ENCODE measurements at regions not wholly inside any gene's neighbourhood (a gene's known extent, or its start where the extent isn't known, plus 50 kb on each side); places are given as distances from the start of the nearest gene placed in this dataset.
"Not testable (repeated sequence)": the region's sequence is repeated elsewhere in the genome, so short reads cannot be mapped to it uniquely, and the experiment has no call there.

DNA sequence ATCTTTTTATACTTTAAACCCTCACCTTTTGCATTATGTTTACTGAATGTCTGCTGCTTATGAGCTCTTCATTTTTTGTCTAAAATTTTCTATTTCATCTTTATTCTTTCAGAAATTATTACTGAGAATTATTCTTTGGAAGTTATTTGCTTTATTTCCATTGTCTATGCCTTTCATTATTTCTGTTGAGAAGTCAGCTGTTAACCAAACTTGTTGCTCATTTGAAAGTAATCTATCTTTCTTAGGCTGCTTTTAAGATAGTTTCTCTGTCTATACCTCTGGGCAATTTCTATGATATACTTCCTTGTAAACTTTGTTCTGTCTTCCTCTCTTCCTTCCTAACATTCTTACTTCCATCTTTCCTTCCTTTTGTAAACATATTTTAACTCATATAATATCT lies 1165.9 kb upstream of the CELF2 start:
- Histone ChIP-seq H3K27me3 (ENCODE audit: insufficient read depth, low read length) (no peaks in the 10 kb centered on the region), H3K4me3 (ENCODE audit: low read depth, low read length) (no peak overlapping the region), H3K79me2 (ENCODE audit: control insufficient read depth, insufficient read depth, low read length, unreplicated experiment) (no peaks in the 10 kb centered on the region), H3K27ac (ENCODE audit: low read depth, low read length) (no peak overlapping the region), H3K36me3 (ENCODE audit: insufficient read depth, low read length) (no peaks in the 10 kb centered on the region), H3K4me1 (ENCODE audit: control insufficient read depth, insufficient read depth, low read length, unreplicated experiment) (no peaks in the 10 kb centered on the region), H2AFZ (ENCODE audit: low read length, unreplicated experiment) (no peak overlapping the region)

- H3K36me3 ChIP-seq (ENCODE audit: insufficient read depth, low read length): no peaks in the 10 kb centered on the region
- H3K4me3 ChIP-seq (ENCODE audit: low read depth, low read length): no peak overlapping the region
- no peak overlapping the region for H2AFZ ChIP-seq (ENCODE audit: low read length, unreplicated experiment)
- H3K27me3 ChIP-seq (ENCODE audit: insufficient read depth, low read length): no peaks in the 10 kb centered on the region
- no peaks in the 10 kb centered on the region for H3K4me1 ChIP-seq (ENCODE audit: control insufficient read depth, insufficient read depth, low read length, unreplicated experiment)
- H3K27ac ChIP-seq (ENCODE audit: low read depth, low read length): no peak overlapping the region
- no peaks in the 10 kb centered on the region for H3K79me2 ChIP-seq (ENCODE audit: control insufficient read depth, insufficient read depth, low read length, unreplicated experiment)
Measured at GRCh38 chr10:9853405-9854355, 1164.0 kb upstream of the CELF2 start.

DNA sequence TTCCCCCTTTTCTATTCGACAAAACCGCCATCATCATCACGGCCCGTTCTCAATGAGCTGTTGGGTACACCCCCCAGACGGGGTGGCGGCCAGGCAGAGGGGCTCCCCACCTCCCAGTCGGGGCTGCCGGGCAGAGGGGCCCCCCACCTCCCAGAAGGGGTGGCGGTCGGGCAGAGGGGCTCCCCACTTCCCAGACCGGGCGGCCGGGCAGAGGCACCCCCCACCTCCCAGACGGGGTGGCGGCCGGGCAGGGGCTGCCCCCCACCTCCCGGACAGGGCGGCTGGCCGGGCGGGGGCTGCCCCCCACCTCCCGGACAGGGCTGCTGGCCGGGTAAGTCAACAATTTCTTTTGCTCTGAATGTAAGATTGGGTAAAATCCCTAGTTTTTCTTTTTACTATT lies 1162.2 kb upstream of the CELF2 start:
- H2AFZ ChIP-seq (ENCODE audit: low read length, unreplicated experiment); H3K4me1 ChIP-seq (ENCODE audit: control insufficient read depth, insufficient read depth, low read length, unreplicated experiment); H3K79me2 ChIP-seq (ENCODE audit: control insufficient read depth, insufficient read depth, low read length, unreplicated experiment); H3K27ac ChIP-seq (ENCODE audit: low read depth, low read length); H3K36me3 ChIP-seq (ENCODE audit: insufficient read depth, low read length); H3K4me3 ChIP-seq (ENCODE audit: low read depth, low read length); H3K27me3 ChIP-seq (ENCODE audit: insufficient read depth, low read length): not testable (repeated sequence)

DNA sequence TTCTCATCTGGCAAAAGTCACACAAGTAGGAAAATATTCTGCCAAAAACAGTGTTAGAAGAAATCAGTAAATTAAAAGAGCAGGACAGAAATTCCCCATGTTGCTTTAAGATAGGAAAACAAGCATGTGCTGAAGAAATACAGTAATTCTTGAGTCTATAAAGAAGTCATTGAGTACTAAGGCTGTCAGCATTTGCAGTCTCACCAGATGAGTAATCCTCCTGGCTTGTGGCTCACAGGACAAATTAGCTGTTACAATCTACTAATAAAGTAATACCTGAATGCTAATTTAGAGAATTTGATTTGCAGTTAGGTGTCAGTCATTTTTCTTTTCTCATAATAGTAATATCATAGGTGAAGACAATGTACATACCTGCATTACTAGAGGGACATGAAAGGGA lies 1158.9 kb upstream of the CELF2 start:
- Histone ChIP-seq H3K27ac (ENCODE audit: low read depth, low read length) (no peak overlapping the region), H3K4me1 (ENCODE audit: control insufficient read depth, insufficient read depth, low read length, unreplicated experiment) (peaks cover 3% of the 10 kb centered on the region), H3K4me3 (ENCODE audit: low read depth, low read length) (no peak overlapping the region), H2AFZ (ENCODE audit: low read length, unreplicated experiment) (no peak overlapping the region), H3K79me2 (ENCODE audit: control insufficient read depth, insufficient read depth, low read length, unreplicated experiment) (no peaks in the 10 kb centered on the region), H3K36me3 (ENCODE audit: insufficient read depth, low read length) (no peaks in the 10 kb centered on the region), H3K27me3 (ENCODE audit: insufficient read depth, low read length) (no peaks in the 10 kb centered on the region)

GRCh38 chr10:9860045-9860444 lies 1157.6 kb upstream of the CELF2 start:
- Histone ChIP-seq H3K79me2 (ENCODE audit: control insufficient read depth, insufficient read depth, low read length, unreplicated experiment) (no peaks in the 10 kb centered on the region), H3K4me1 (ENCODE audit: control insufficient read depth, insufficient read depth, low read length, unreplicated experiment) (peaks cover 3% of the 10 kb centered on the region), H3K4me3 (ENCODE audit: low read depth, low read length) (no peak overlapping the region), H2AFZ (ENCODE audit: low read length, unreplicated experiment) (no peak overlapping the region), H3K27me3 (ENCODE audit: insufficient read depth, low read length) (no peaks in the 10 kb centered on the region), H3K36me3 (ENCODE audit: insufficient read depth, low read length) (no peaks in the 10 kb centered on the region), H3K27ac (ENCODE audit: low read depth, low read length) (no peak overlapping the region)

DNA sequence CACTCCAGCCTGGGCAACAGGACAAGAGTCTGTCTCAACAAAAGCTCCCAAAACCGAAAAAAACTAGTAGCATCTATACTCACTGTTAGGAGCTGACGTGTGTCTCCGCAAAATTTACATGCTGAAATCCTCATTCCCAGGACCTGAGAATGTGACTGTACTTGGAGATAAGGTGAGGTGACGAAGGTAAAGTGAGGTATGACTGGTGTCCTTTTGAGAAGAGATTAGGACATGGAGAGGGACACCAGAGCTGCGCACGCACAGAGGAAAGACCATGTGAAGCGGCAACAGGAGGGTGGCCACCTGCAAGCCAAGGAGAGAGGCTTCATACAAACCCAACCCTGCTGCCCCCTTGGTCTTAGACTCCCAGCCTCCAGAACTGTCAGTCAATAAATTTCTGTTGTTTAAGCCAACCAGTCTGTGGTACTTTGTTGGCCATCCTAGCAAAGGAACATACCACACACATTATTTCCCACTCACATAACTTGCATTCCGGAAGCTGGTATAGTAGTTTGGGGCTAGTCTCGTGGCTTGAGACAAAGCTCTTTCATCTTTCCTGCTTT lies 1154.0 kb upstream of the CELF2 start:
- no peak overlapping the region for H2AFZ ChIP-seq (ENCODE audit: low read length, unreplicated experiment)
- H3K4me3 ChIP-seq (ENCODE audit: low read depth, low read length): no peak overlapping the region
- no peaks in the 10 kb centered on the region for H3K27me3 ChIP-seq (ENCODE audit: insufficient read depth, low read length)
- peaks cover 3% of the 10 kb centered on the region for H3K4me1 ChIP-seq (ENCODE audit: control insufficient read depth, insufficient read depth, low read length, unreplicated experiment)
- no peaks in the 10 kb centered on the region for H3K36me3 ChIP-seq (ENCODE audit: insufficient read depth, low read length)
- H3K27ac ChIP-seq (ENCODE audit: low read depth, low read length): no peak overlapping the region
- no peaks in the 10 kb centered on the region for H3K79me2 ChIP-seq (ENCODE audit: control insufficient read depth, insufficient read depth, low read length, unreplicated experiment)

- Histone ChIP-seq H3K27me3 (ENCODE audit: insufficient read depth, low read length) (no peaks in the 10 kb centered on the region), H2AFZ (ENCODE audit: low read length, unreplicated experiment) (no peak overlapping the region), H3K79me2 (ENCODE audit: control insufficient read depth, insufficient read depth, low read length, unreplicated experiment) (no peaks in the 10 kb centered on the region), H3K36me3 (ENCODE audit: insufficient read depth, low read length) (no peaks in the 10 kb centered on the region), H3K27ac (ENCODE audit: low read depth, low read length) (no peak overlapping the region), H3K4me1 (ENCODE audit: control insufficient read depth, insufficient read depth, low read length, unreplicated experiment) (no peaks in the 10 kb centered on the region), H3K4me3 (ENCODE audit: low read depth, low read length) (no peak overlapping the region)
Measured at GRCh38 chr10:9868499-9868898, 1149.2 kb upstream of the CELF2 start.

DNA sequence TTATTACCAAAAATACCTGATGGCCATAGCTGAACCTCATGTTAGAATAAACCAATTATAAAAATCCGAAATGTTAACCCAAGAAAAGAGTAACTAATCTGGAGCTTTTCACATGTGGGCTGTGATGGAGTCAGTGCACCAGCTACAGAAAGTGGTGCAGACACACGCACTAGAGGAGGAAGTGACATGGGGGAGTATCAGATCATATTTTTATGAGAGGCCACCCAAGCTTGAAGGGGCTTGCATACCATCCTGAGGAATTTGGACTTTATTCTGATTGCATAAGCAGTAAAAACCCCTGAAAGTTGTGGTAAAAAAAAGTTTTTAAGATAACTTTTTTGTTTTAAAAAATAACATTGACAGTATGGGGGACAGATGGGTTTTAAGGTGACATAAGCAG lies 1148.5 kb upstream of the CELF2 start:
- Histone ChIP-seq H2AFZ (ENCODE audit: low read length, unreplicated experiment) (no peak overlapping the region), H3K27ac (ENCODE audit: low read depth, low read length) (no peak overlapping the region), H3K4me3 (ENCODE audit: low read depth, low read length) (no peak overlapping the region)

GRCh38 chr10:9869606-9870176 lies 1148.0 kb upstream of the CELF2 start:
- Histone ChIP-seq H3K4me1 (ENCODE audit: control insufficient read depth, insufficient read depth, low read length, unreplicated experiment) (no peaks in the 10 kb centered on the region), H2AFZ (ENCODE audit: low read length, unreplicated experiment) (no peak overlapping the region), H3K27me3 (ENCODE audit: insufficient read depth, low read length) (no peaks in the 10 kb centered on the region), H3K27ac (ENCODE audit: low read depth, low read length) (no peak overlapping the region), H3K79me2 (ENCODE audit: control insufficient read depth, insufficient read depth, low read length, unreplicated experiment) (no peaks in the 10 kb centered on the region), H3K36me3 (ENCODE audit: insufficient read depth, low read length) (no peaks in the 10 kb centered on the region), H3K4me3 (ENCODE audit: low read depth, low read length) (no peak overlapping the region)

More for the DNA sequence above, 1148.5 kb upstream of the CELF2 start:
- H3K27me3 ChIP-seq (ENCODE audit: insufficient read depth, low read length): no peaks in the 10 kb centered on the region
- no peaks in the 10 kb centered on the region for H3K4me1 ChIP-seq (ENCODE audit: control insufficient read depth, insufficient read depth, low read length, unreplicated experiment)
- H3K79me2 ChIP-seq (ENCODE audit: control insufficient read depth, insufficient read depth, low read length, unreplicated experiment): no peaks in the 10 kb centered on the region
- H3K36me3 ChIP-seq (ENCODE audit: insufficient read depth, low read length): no peaks in the 10 kb centered on the region

DNA sequence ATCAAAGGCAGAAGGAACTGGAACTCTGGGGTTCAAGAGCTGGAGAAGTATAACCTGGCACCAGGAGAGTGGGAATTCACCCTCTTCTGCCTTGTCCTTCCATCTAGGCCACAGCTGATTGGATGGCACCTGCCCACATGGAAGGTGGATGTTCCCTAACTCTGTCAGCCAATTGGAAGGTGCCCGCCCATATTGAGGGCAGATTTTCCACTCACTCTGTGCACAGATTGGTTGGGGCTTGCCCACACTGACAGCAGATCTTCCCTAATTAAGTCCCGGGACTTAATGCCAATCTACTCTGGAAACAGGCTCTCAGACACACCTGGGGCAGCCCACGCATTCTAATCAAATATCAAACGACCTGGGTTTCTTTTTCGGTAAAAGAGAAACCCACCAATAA lies 1142.3 kb upstream of the CELF2 start:
- no peaks in the 10 kb centered on the region for H3K79me2 ChIP-seq (ENCODE audit: control insufficient read depth, insufficient read depth, low read length, unreplicated experiment)
- no peak overlapping the region for H3K4me3 ChIP-seq (ENCODE audit: low read depth, low read length)

GRCh38 chr10:9877978-9878377 lies 1139.7 kb upstream of the CELF2 start:
- Histone ChIP-seq H3K4me1 (ENCODE audit: control insufficient read depth, insufficient read depth, low read length, unreplicated experiment) (no peaks in the 10 kb centered on the region), H3K36me3 (ENCODE audit: insufficient read depth, low read length) (no peaks in the 10 kb centered on the region), H3K4me3 (ENCODE audit: low read depth, low read length) (no peak overlapping the region), H3K79me2 (ENCODE audit: control insufficient read depth, insufficient read depth, low read length, unreplicated experiment) (no peaks in the 10 kb centered on the region), H3K27me3 (ENCODE audit: insufficient read depth, low read length) (no peaks in the 10 kb centered on the region), H3K27ac (ENCODE audit: low read depth, low read length) (no peak overlapping the region), H2AFZ (ENCODE audit: low read length, unreplicated experiment) (no peak overlapping the region)

More for the DNA sequence above, 1142.3 kb upstream of the CELF2 start:
- Histone ChIP-seq H3K4me1 (ENCODE audit: control insufficient read depth, insufficient read depth, low read length, unreplicated experiment) (no peaks in the 10 kb centered on the region), H3K36me3 (ENCODE audit: insufficient read depth, low read length) (no peaks in the 10 kb centered on the region), H2AFZ (ENCODE audit: low read length, unreplicated experiment) (no peak overlapping the region), H3K27ac (ENCODE audit: low read depth, low read length) (no peak overlapping the region), H3K27me3 (ENCODE audit: insufficient read depth, low read length) (no peaks in the 10 kb centered on the region)
